GM23338 (cell line): ENCODE measurements at regions not wholly inside any gene's neighbourhood (a gene's known extent, or its start where the extent isn't known, plus 50 kb on each side); places are given as distances from the start of the nearest gene placed in this dataset.
"Not testable (repeated sequence)": the region's sequence is repeated elsewhere in the genome, so short reads cannot be mapped to it uniquely, and the experiment has no call there.

Source experiments
- ATAC-seq: fragments of 200-7000 bp; cut with Tn5 transposase; 3 replicates; pipeline ENCODE4 v1.9.1; 2020
- DNase-seq: peaks from one replicate; pipeline ENCODE4 v3.0.0-alpha.2; 2015; ENCODE audit warnings: low spot score
- H2AFZ ChIP-seq: fragments of 200-600 bp; sonication (generic); 2 replicates; pipeline ENCODE4 v1.8.0; 2016; ENCODE audit warnings: antibody characterized with exemption, mild to moderate bottlenecking, moderate library complexity
- H3F3A ChIP-seq: fragments of 200-600 bp; sonication (generic); replicated peaks from 2 replicates; pipeline ENCODE4 v1.8.0; 2017; ENCODE audit warnings: antibody characterized with exemption, mixed run types, low read depth
- H3K27ac ChIP-seq: fragments of 200-600 bp; sonication (generic); 2 replicates; pipeline ENCODE4 v1.6.1; 2016; ENCODE audit warnings: low read depth
- H3K27me3 ChIP-seq: fragments of 200-600 bp; sonication (generic); 2 replicates; pipeline ENCODE4 v1.8.0; 2016; ENCODE audit warnings: mild to moderate bottlenecking, mixed run types, moderate library complexity; ENCODE audit not compliant: insufficient read depth
- H3K36me3 ChIP-seq: fragments of 200-600 bp; sonication (generic); 2 replicates; pipeline ENCODE4 v1.8.0; 2016; ENCODE audit warnings: mild to moderate bottlenecking; ENCODE audit not compliant: insufficient read depth
- H3K4me1 ChIP-seq: fragments of 200-600 bp; sonication (generic); 2 replicates; pipeline ENCODE4 v1.8.0; 2016; ENCODE audit warnings: mild to moderate bottlenecking, moderate library complexity; ENCODE audit not compliant: insufficient read depth
- H3K4me2 ChIP-seq: fragments of 200-600 bp; sonication (generic); 2 replicates; pipeline ENCODE4 v1.7.1; 2017; ENCODE audit warnings: mixed run types
- H3K4me3 ChIP-seq: fragments of 200-600 bp; sonication (generic); 2 replicates; pipeline ENCODE4 v1.6.1; 2016; ENCODE audit warnings: mixed run types
- H3K79me2 ChIP-seq: fragments of 200-600 bp; sonication (generic); replicated peaks from 2 replicates; pipeline ENCODE4 v1.8.0; 2017; ENCODE audit warnings: mild to moderate bottlenecking; ENCODE audit not compliant: insufficient read depth
- H3K9me2 ChIP-seq: fragments of 200-600 bp; sonication (generic); 2 replicates; pipeline ENCODE4 v1.8.0; 2017; ENCODE audit not compliant: insufficient read depth
- H4K20me1 ChIP-seq: fragments of 200-600 bp; sonication (generic); replicated peaks from 2 replicates; pipeline ENCODE4 v1.8.0; 2017; ENCODE audit warnings: mild to moderate bottlenecking; ENCODE audit not compliant: insufficient read depth
- H3K27ac Mint-ChIP-seq: 2 replicates; pipeline ENCODE4 v1.8.0; 2020; ENCODE audit warnings: inconsistent platforms, mild to moderate bottlenecking, moderate library complexity, mixed read lengths
- H3K27me3 Mint-ChIP-seq: 3 replicates; pipeline ENCODE4 v1.8.0; 2022; ENCODE audit warnings: low read depth, mild to moderate bottlenecking, moderate library complexity, mixed read lengths, inconsistent platforms; ENCODE audit not compliant: insufficient read depth, poor library complexity
- H3K36me3 Mint-ChIP-seq: 3 replicates; pipeline ENCODE4 v1.8.0; 2021; ENCODE audit warnings: low read depth, mild to moderate bottlenecking, inconsistent platforms, moderate library complexity, mixed read lengths
- H3K4me1 Mint-ChIP-seq: 3 replicates; pipeline ENCODE4 v1.8.0; 2020; ENCODE audit warnings: mild to moderate bottlenecking, inconsistent platforms, mixed read lengths
- H3K4me3 Mint-ChIP-seq: 3 replicates; pipeline ENCODE4 v1.8.0; 2021; ENCODE audit warnings: moderate library complexity, mild to moderate bottlenecking, inconsistent platforms, mixed read lengths
- H3K9me3 Mint-ChIP-seq: 3 replicates; pipeline ENCODE4 v1.8.0; 2020; ENCODE audit warnings: moderate library complexity, mild to moderate bottlenecking, inconsistent platforms, mixed read lengths
- CTCF ChIP-seq, 2 experiments: fragments of 200-600 bp in 1 of 2; sonication (generic) in 1 of 2; conservative IDR thresholded peaks; 2 replicates each; pipeline versions ENCODE4 v1.5.1 to v1.6.1; 2016 to 2017; ENCODE audit warnings: antibody characterized with exemption in 2 of 2, low read depth in 2 of 2, mild to moderate bottlenecking in 2 of 2, moderate library complexity in 1 of 2
- POLR2AphosphoS5 ChIP-seq: IDR thresholded peaks from 2 replicates; pipeline ENCODE4 v1.6.1; 2016; ENCODE audit warnings: antibody characterized with exemption, low read depth
- ZNF331 ChIP-seq: fragments of 250-450 bp; sonication (Bioruptor Pico); IDR thresholded peaks from 2 replicates; pipeline ENCODE4 v1.5.0; 2020; ENCODE audit warnings: low read depth, mild to moderate bottlenecking, moderate library complexity
- ZNF462 ChIP-seq: fragments of 250-450 bp; sonication (Bioruptor Pico); IDR thresholded peaks from 2 replicates; pipeline ENCODE4 v1.5.0; 2020; ENCODE audit warnings: mild to moderate bottlenecking, moderate library complexity

GRCh38 chr4:9602389-9602914 is 158.2 kb downstream of the DEFB131A start (continued):
- TF ChIP-seq ZNF462 (CRISPR knock-in tag): no peak
- TF ChIP-seq CTCF (conservative IDR thresholded peaks at IDR 0.05; ENCODE audit: low read depth in 2 of 2): no peak
- no peak for TF ChIP-seq POLR2AphosphoS5
- TF ChIP-seq ZNF331 (CRISPR knock-in tag): no peak

- peak overlapping the region; percentile 34 for H3K27ac Mint-ChIP-seq
- H3K4me2 ChIP-seq: not testable (repeated sequence)
These were observed 160.0 kb downstream of the DEFB131A start for GRCh38 chr4:9604031-9604892.

GRCh38 chr4:9604893-9605190 is 160.6 kb downstream of the DEFB131A start:
- peaks cover 13% of the 10 kb centered on the region; the same call in 2 of the 3 replicates for H3K36me3 Mint-ChIP-seq
- H3K27me3 Mint-ChIP-seq: peaks cover 13% of the 10 kb centered on the region
- H3K27ac Mint-ChIP-seq: peak overlapping the region; percentile 34
- H2AFZ ChIP-seq, H3K4me1 ChIP-seq, H3K4me2 ChIP-seq, H3K36me3 ChIP-seq, H3K9me3 Mint-ChIP-seq, H3K79me2 ChIP-seq, H3K27me3 ChIP-seq, H3K4me3 ChIP-seq, H3K4me3 Mint-ChIP-seq, H4K20me1 ChIP-seq, ATAC-seq, H3K27ac ChIP-seq, H3K9me2 ChIP-seq, H3F3A ChIP-seq, DNase-seq: not testable (repeated sequence)
- H3K4me1 Mint-ChIP-seq: peaks cover 59% of the 10 kb centered on the region

More at GRCh38 chr4:9604031-9604892, 160.0 kb downstream of the DEFB131A start:
- peak; percentile 72 for DNase-seq
- H3K4me3 ChIP-seq, H3K36me3 Mint-ChIP-seq, H3F3A ChIP-seq, H3K4me1 ChIP-seq, H3K27me3 ChIP-seq, H4K20me1 ChIP-seq, H3K79me2 ChIP-seq, H3K9me2 ChIP-seq, ATAC-seq, H3K27ac ChIP-seq, H2AFZ ChIP-seq, H3K9me3 Mint-ChIP-seq, H3K4me3 Mint-ChIP-seq, H3K36me3 ChIP-seq: not testable (repeated sequence)
- peaks cover 13% of the 10 kb centered on the region for H3K27me3 Mint-ChIP-seq
- peaks cover 62% of the 10 kb centered on the region for H3K4me1 Mint-ChIP-seq
